OCI-LY7 (cell line): ENCODE measurements at regions not wholly inside any gene's neighbourhood (a gene's known extent, or its start where the extent isn't known, plus 50 kb on each side); places are given as distances from the start of the nearest gene placed in this dataset.

Experiments used
- EZH2phosphoT487 ChIP-seq: fragments of 200-600 bp; sonication (generic); IDR thresholded peaks from 2 replicates; pipeline ENCODE4 v1.6.1; 2018; ENCODE audit warnings: low read depth, borderline replicate concordance, mild to moderate bottlenecking, mixed run types, antibody characterized with exemption, low read length, moderate library complexity, mixed read lengths
- TF ChIP-seq, protein P1 (sequence below): fragments of 200-600 bp; sonication (generic); conservative IDR thresholded peaks from 2 replicates; pipeline ENCODE4 v1.5.1; 2014; ENCODE audit warnings: mild to moderate bottlenecking, antibody characterized with exemption, low read length, moderate library complexity, mixed read lengths

DNA sequence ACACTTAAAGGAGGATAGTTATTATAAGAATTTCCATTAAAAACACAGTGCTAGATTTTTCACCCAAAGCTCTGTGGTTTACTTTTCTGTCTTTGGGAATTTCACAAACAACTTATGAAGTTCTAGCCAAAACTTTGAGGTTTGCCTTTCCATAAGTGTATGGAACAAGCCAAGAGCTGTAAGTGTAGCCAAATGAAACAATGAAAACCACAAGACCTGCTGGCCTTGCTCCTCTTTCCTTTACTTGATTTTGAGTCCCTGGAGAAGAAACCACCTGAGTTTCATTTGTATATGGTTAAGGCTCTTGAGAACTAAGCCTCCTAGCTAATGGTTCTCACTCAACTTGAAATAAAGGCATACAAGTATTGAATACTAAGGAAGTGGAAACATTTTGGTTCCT is 365.3 kb upstream of the EPHA3 start:
- TF ChIP-seq, protein P1, sequence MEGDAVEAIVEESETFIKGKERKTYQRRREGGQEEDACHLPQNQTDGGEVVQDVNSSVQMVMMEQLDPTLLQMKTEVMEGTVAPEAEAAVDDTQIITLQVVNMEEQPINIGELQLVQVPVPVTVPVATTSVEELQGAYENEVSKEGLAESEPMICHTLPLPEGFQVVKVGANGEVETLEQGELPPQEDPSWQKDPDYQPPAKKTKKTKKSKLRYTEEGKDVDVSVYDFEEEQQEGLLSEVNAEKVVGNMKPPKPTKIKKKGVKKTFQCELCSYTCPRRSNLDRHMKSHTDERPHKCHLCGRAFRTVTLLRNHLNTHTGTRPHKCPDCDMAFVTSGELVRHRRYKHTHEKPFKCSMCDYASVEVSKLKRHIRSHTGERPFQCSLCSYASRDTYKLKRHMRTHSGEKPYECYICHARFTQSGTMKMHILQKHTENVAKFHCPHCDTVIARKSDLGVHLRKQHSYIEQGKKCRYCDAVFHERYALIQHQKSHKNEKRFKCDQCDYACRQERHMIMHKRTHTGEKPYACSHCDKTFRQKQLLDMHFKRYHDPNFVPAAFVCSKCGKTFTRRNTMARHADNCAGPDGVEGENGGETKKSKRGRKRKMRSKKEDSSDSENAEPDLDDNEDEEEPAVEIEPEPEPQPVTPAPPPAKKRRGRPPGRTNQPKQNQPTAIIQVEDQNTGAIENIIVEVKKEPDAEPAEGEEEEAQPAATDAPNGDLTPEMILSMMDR: no peak
- no peak for TF ChIP-seq EZH2phosphoT487
